A673 (cell line): ENCODE measurements at regions not wholly inside any gene's neighbourhood (a gene's known extent, or its start where the extent isn't known, plus 50 kb on each side); places are given as distances from the start of the nearest gene placed in this dataset.

Experiments
- EZH2 ChIP-seq: fragments of 200-600 bp; sonication (generic); IDR thresholded peaks from 2 replicates; pipeline ENCODE4 v1.6.1; 2017; ENCODE audit warnings: borderline replicate concordance, low read depth, mild to moderate bottlenecking, mixed read lengths, antibody characterized with exemption, low read length; ENCODE audit not compliant: poor library complexity, severe bottlenecking
- TF ChIP-seq, protein P1 (sequence below): fragments of 300-800, 200-600 bp; sonication (generic); conservative IDR thresholded peaks from 2 replicates; pipeline ENCODE4 v1.5.1; 2017; ENCODE audit warnings: low read depth, mild to moderate bottlenecking, antibody characterized with exemption, low read length, moderate library complexity, mixed read lengths

DNA sequence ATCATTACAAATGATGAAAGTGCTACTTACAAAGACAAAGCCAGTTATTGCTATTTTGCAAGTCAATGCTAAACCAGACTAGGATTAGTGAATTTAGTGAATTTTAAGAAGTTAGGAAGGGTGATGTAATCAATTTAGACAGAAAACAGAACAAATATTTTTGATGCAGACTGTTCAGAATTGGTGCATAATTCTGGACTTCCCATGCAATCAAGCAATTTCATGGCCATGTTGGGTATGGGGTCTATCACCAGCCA is 85.4 kb downstream of the CH25H start:
- TF ChIP-seq, protein P1, sequence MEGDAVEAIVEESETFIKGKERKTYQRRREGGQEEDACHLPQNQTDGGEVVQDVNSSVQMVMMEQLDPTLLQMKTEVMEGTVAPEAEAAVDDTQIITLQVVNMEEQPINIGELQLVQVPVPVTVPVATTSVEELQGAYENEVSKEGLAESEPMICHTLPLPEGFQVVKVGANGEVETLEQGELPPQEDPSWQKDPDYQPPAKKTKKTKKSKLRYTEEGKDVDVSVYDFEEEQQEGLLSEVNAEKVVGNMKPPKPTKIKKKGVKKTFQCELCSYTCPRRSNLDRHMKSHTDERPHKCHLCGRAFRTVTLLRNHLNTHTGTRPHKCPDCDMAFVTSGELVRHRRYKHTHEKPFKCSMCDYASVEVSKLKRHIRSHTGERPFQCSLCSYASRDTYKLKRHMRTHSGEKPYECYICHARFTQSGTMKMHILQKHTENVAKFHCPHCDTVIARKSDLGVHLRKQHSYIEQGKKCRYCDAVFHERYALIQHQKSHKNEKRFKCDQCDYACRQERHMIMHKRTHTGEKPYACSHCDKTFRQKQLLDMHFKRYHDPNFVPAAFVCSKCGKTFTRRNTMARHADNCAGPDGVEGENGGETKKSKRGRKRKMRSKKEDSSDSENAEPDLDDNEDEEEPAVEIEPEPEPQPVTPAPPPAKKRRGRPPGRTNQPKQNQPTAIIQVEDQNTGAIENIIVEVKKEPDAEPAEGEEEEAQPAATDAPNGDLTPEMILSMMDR: no peak
- no peak for TF ChIP-seq EZH2
